Neural cell (in vitro differentiated cells): ENCODE measurements at regions not wholly inside any gene's neighbourhood (a gene's known extent, or its start where the extent isn't known, plus 50 kb on each side); places are given as distances from the start of the nearest gene placed in this dataset.

Experiments used
- H2AFZ ChIP-seq: fragments of 200-600, 300-800 bp; sonication (generic), shearing (Covaris generic); 2 replicates; pipeline ENCODE4 v1.6.0; 2014; ENCODE audit warnings: low read depth, mild to moderate bottlenecking, antibody characterized with exemption, low read length, moderate library complexity
- H3F3A ChIP-seq: fragments of 200-600 bp; shearing (Covaris generic); 2 replicates; pipeline ENCODE4 v1.6.1; 2016; ENCODE audit warnings: mild to moderate bottlenecking, moderate library complexity, mixed read lengths, antibody characterized with exemption, low read length; ENCODE audit not compliant: insufficient read depth, poor library complexity, severe bottlenecking
- H3K27ac ChIP-seq: fragments of 200-600, 300-800 bp; sonication (generic), shearing (Covaris generic); 2 replicates; pipeline ENCODE4 v1.5.1; 2014; ENCODE audit warnings: mild to moderate bottlenecking, low read length, moderate library complexity
- H3K27me3 ChIP-seq: fragments of 300-800, 200-600 bp; sonication (generic), shearing (Covaris generic); 2 replicates; pipeline ENCODE4 v1.6.0; 2014; ENCODE audit warnings: mild to moderate bottlenecking, low read depth, low read length, moderate library complexity; ENCODE audit not compliant: insufficient read depth
- H3K36me3 ChIP-seq: fragments of 300-800, 200-600 bp; sonication (generic), shearing (Covaris generic); 2 replicates; pipeline ENCODE4 v1.5.1; 2014; ENCODE audit warnings: mild to moderate bottlenecking, antibody characterized with exemption, low read length, moderate library complexity; ENCODE audit not compliant: insufficient read depth
- H3K4me2 ChIP-seq: fragments of 300-800, 200-600 bp; sonication (generic), shearing (Covaris generic); 2 replicates; pipeline ENCODE4 v1.6.0; 2014; ENCODE audit warnings: mild to moderate bottlenecking, low read length
- H3K4me3 ChIP-seq: fragments of 300-800, 200-600 bp; sonication (generic), shearing (Covaris generic); 2 replicates; pipeline ENCODE4 v1.5.1; 2014; ENCODE audit warnings: mild to moderate bottlenecking, low read length, moderate library complexity
- H3K79me2 ChIP-seq: fragments of 200-600 bp; shearing (Covaris generic); replicated peaks from 2 replicates; pipeline ENCODE4 v1.6.0; 2014; ENCODE audit warnings: mild to moderate bottlenecking, low read length, moderate library complexity; ENCODE audit not compliant: insufficient read depth
- H3K9ac ChIP-seq: fragments of 300-800, 200-600 bp; sonication (generic), shearing (Covaris generic); 2 replicates; pipeline ENCODE4 v1.6.1; 2016; ENCODE audit warnings: mild to moderate bottlenecking, low read length, mixed read lengths
- H3K9me2 ChIP-seq: fragments of 200-600 bp; shearing (Covaris generic); 2 replicates; pipeline ENCODE4 v1.6.1; 2016; ENCODE audit warnings: mild to moderate bottlenecking, low read length, mixed read lengths; ENCODE audit not compliant: insufficient read depth
- H3K9me3 ChIP-seq: fragments of 200-600, 300-800 bp; sonication (generic), shearing (Covaris generic); 2 replicates; pipeline ENCODE4 v1.6.1; 2016; ENCODE audit warnings: mild to moderate bottlenecking, mixed run types, low read length, moderate library complexity, mixed read lengths
- H4K20me1 ChIP-seq: fragments of 200-600 bp; shearing (Covaris generic); 2 replicates; pipeline ENCODE4 v1.6.1; 2016; ENCODE audit warnings: mild to moderate bottlenecking, mixed run types; ENCODE audit not compliant: insufficient read depth
- CTCF ChIP-seq: fragments of 450-650 bp; IDR thresholded peaks from 2 replicates; pipeline ENCODE4 v1.5.1; 2014; ENCODE audit warnings: antibody characterized with exemption, mild to moderate bottlenecking, moderate library complexity; ENCODE audit not compliant: poor library complexity, severe bottlenecking
- EP300 ChIP-seq: fragments of 450-650 bp; conservative IDR thresholded peaks from 2 replicates; pipeline ENCODE4 v1.6.1; 2014; ENCODE audit warnings: antibody characterized with exemption, mild to moderate bottlenecking, moderate library complexity; ENCODE audit not compliant: poor library complexity, severe bottlenecking
- EZH2 ChIP-seq: fragments of 200-600, 300-800 bp; shearing (Covaris generic), sonication (generic); IDR thresholded peaks from 2 replicates; pipeline ENCODE4 v1.6.1; 2014; ENCODE audit warnings: antibody characterized with exemption, low read length, borderline replicate concordance, mild to moderate bottlenecking; ENCODE audit not compliant: insufficient read depth, poor library complexity, severe bottlenecking
- MXI1 ChIP-seq: fragments of 450-650 bp; conservative IDR thresholded peaks from 2 replicates; pipeline ENCODE4 v1.6.1; 2014; ENCODE audit warnings: antibody characterized with exemption, mild to moderate bottlenecking; ENCODE audit not compliant: poor library complexity, severe bottlenecking
- POLR2AphosphoS5 ChIP-seq: IDR thresholded peaks from 2 replicates; pipeline ENCODE4 v1.6.1; 2012
- RAD21 ChIP-seq: fragments of 450-650 bp; conservative IDR thresholded peaks from 2 replicates; pipeline ENCODE4 v1.6.1; 2014; ENCODE audit warnings: antibody characterized with exemption, mild to moderate bottlenecking, moderate library complexity
- REST ChIP-seq: IDR thresholded peaks from 2 replicates; pipeline ENCODE4 v1.6.1; 2012; ENCODE audit warnings: borderline replicate concordance
- SMC3 ChIP-seq: fragments of 450-650 bp; conservative IDR thresholded peaks from 2 replicates; pipeline ENCODE4 v1.6.1; 2014; ENCODE audit warnings: antibody characterized with exemption, mild to moderate bottlenecking, moderate library complexity; ENCODE audit not compliant: poor library complexity
- TAF1 ChIP-seq: IDR thresholded peaks from 2 replicates; pipeline ENCODE4 v1.6.1; 2012; ENCODE audit warnings: low read depth

- H3K79me2 ChIP-seq: no peaks in the 10 kb centered on the region
- H3K27ac ChIP-seq: no peak overlapping the region
- no peaks in the 10 kb centered on the region for H3K36me3 ChIP-seq
- H3K9me3 ChIP-seq: no peaks in the 10 kb centered on the region
- H3K9ac ChIP-seq: no peak overlapping the region
- no peaks in the 10 kb centered on the region for H4K20me1 ChIP-seq
- TF ChIP-seq CTCF (no peak), EZH2 (no peak), MXI1 (no peak), RAD21 (no peak), POLR2AphosphoS5 (no peak), EP300 (no peak), TAF1 (no peak), SMC3 (no peak), REST (no peak)
- H3K4me2 ChIP-seq: no peak overlapping the region
- H2AFZ ChIP-seq: no peak overlapping the region
- H3K9me2 ChIP-seq: no peaks in the 10 kb centered on the region
- no peaks in the 10 kb centered on the region for H3F3A ChIP-seq
- H3K4me3 ChIP-seq: no peak overlapping the region
- no peaks in the 10 kb centered on the region for H3K27me3 ChIP-seq
Observed at GRCh38 chr16:66264311-66265047, 102.0 kb upstream of the CDH5 start.

- Histone ChIP-seq H3K36me3 (no peaks in the 10 kb centered on the region), H3K4me3 (no peak overlapping the region), H3K27ac (no peak overlapping the region), H3F3A (no peaks in the 10 kb centered on the region), H4K20me1 (no peaks in the 10 kb centered on the region), H3K9me2 (no peaks in the 10 kb centered on the region), H3K27me3 (no peaks in the 10 kb centered on the region), H3K9ac (no peak overlapping the region), H3K9me3 (no peaks in the 10 kb centered on the region), H3K79me2 (no peaks in the 10 kb centered on the region), H2AFZ (no peak overlapping the region), H3K4me2 (no peak overlapping the region)
- TF ChIP-seq RAD21 (no peak), REST (no peak), POLR2AphosphoS5 (no peak), CTCF (no peak), EZH2 (no peak), MXI1 (no peak), SMC3 (no peak), EP300 (no peak), TAF1 (no peak)
Observed at GRCh38 chr16:66263973-66264310, 102.5 kb upstream of the CDH5 start.
